Caco-2 (cell line): ENCODE measurements at regions not wholly inside any gene's neighbourhood (a gene's known extent, or its start where the extent isn't known, plus 50 kb on each side); places are given as distances from the start of the nearest gene placed in this dataset.

Source experiments
- BruUV-seq: library from RNA; stranded (reverse); fragments of 400-500 nt; replicated peaks from 2 replicates; lab custom pipeline; 2021; lab: Mats Ljungman, UMichigan
- CTCF ChIA-PET: fragments of 300-600 bp; sonication (Branson Sonifier 250); formaldehyde crosslinking; loops from one replicate; lab custom pipeline; 2022; ENCODE audit warnings: antibody characterized with exemption; lab: Charles Lee
- POLR2A ChIA-PET: fragments of 300-600 bp; sonication (Branson Sonifier 250); formaldehyde crosslinking; loops from one replicate; lab custom pipeline; 2022; ENCODE audit warnings: antibody characterized with exemption; lab: Charles Lee
- DNase-seq, 2 experiments: peaks; one replicate each; pipeline versions ENCODE4 v3.0.0 to v3.0.0-alpha.2; 2020 to 2022
- H3K27me3 ChIP-seq: replicated peaks from 2 replicates; pipeline ENCODE4 v1.6.0; 2011; ENCODE audit warnings: low read length; ENCODE audit not compliant: control insufficient read depth, insufficient read depth
- H3K36me3 ChIP-seq: 2 replicates; pipeline ENCODE4 v1.5.1; 2011; ENCODE audit warnings: low read length; ENCODE audit not compliant: control insufficient read depth, insufficient read depth
- H3K4me1 ChIP-seq: fragments of 250-450 bp; sonication (Bioruptor Pico); 2 replicates; pipeline ENCODE4 v1.5.1; 2020; ENCODE audit warnings: mild to moderate bottlenecking
- H3K4me3 ChIP-seq: 2 replicates; pipeline ENCODE4 v1.5.1; 2011; ENCODE audit warnings: low read depth, mild to moderate bottlenecking, control low read depth, low read length
- H3K9me3 ChIP-seq: fragments of 250-450 bp; sonication (Bioruptor Pico); 2 replicates; pipeline ENCODE4 v1.5.1; 2020; ENCODE audit warnings: mild to moderate bottlenecking, moderate library complexity
- H3K27ac Mint-ChIP-seq: one replicate; pipeline ENCODE4 v1.8.0; 2022; ENCODE audit warnings: mixed read lengths; ENCODE audit not compliant: unreplicated experiment
- H3K27me3 Mint-ChIP-seq: one replicate; pipeline ENCODE4 v1.8.0; 2022; ENCODE audit warnings: mixed read lengths; ENCODE audit not compliant: insufficient read depth, unreplicated experiment
- H3K36me3 Mint-ChIP-seq: one replicate; pipeline ENCODE4 v1.8.0; 2022; ENCODE audit warnings: mild to moderate bottlenecking, mixed read lengths; ENCODE audit not compliant: insufficient read depth, unreplicated experiment
- H3K4me1 Mint-ChIP-seq: one replicate; pipeline ENCODE4 v1.8.0; 2022; ENCODE audit warnings: low read depth, mixed read lengths; ENCODE audit not compliant: unreplicated experiment
- H3K4me3 Mint-ChIP-seq: one replicate; pipeline ENCODE4 v1.8.0; 2022; ENCODE audit warnings: mild to moderate bottlenecking, moderate library complexity, mixed read lengths; ENCODE audit not compliant: unreplicated experiment
- H3K9me3 Mint-ChIP-seq: one replicate; pipeline ENCODE4 v1.8.0; 2022; ENCODE audit warnings: mixed read lengths; ENCODE audit not compliant: unreplicated experiment
- intact Hi-C: fragments of 100-400 bp; cut with micrococcal nuclease; formaldehyde crosslinking; loops from one replicate; pipeline ENCODE4 v1.10.0; 2022; ENCODE audit not compliant: unreplicated experiment
- TF ChIP-seq, protein P1 (sequence below), 2 experiments: fragments of 200-600 bp in 1 of 2; IDR thresholded peaks; 1 replicate in 1 of 2; 2 replicates in 1 of 2; pipeline versions ENCODE4 v1.5.1 to v1.8.0; 2011 to 2022; ENCODE audit warnings: antibody characterized with exemption in 1 of 2, control low read depth in 1 of 2, inconsistent platforms in 1 of 2, low read depth in 1 of 2, low read length in 1 of 2, mild to moderate bottlenecking in 1 of 2, moderate library complexity in 1 of 2; ENCODE audit not compliant: insufficient read depth in 1 of 2, severe bottlenecking in 1 of 2, unreplicated experiment in 1 of 2

DNA sequence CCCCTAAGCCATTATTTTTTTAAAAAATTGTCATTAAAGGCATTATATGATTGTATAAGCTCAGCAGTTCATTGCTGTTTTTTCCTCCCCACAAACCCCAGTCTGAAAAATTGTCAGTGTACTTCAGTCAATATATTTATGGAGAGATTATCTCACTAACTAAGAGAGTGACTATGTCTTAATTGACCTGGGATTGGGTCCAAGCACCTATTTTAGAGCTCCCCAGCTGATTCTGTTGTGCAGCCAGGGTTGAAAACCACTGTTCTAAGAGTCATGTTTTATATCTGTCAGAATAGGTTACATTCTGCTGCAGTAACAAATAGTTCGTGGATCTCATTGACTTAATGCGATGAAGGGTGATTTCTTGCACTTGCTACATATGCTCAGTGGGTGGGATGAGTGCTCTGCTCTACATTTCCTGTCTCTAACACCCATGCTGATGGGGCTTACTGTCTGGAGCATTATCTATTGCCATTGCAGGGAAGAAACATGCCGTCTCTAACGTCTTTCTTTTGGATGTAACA, 171.2 kb upstream of the MPHOSPH6 start:
- CTCF ChIA-PET = interaction anchor here (1.0 to 1.4 kb wide), 2 partner anchors 78 to 398 kb away, joined by 3 to 4 read pairs; no protein-coding TSS in a partner anchor
- BruUV-seq = no TSS peak
- TF ChIP-seq, protein P1, sequence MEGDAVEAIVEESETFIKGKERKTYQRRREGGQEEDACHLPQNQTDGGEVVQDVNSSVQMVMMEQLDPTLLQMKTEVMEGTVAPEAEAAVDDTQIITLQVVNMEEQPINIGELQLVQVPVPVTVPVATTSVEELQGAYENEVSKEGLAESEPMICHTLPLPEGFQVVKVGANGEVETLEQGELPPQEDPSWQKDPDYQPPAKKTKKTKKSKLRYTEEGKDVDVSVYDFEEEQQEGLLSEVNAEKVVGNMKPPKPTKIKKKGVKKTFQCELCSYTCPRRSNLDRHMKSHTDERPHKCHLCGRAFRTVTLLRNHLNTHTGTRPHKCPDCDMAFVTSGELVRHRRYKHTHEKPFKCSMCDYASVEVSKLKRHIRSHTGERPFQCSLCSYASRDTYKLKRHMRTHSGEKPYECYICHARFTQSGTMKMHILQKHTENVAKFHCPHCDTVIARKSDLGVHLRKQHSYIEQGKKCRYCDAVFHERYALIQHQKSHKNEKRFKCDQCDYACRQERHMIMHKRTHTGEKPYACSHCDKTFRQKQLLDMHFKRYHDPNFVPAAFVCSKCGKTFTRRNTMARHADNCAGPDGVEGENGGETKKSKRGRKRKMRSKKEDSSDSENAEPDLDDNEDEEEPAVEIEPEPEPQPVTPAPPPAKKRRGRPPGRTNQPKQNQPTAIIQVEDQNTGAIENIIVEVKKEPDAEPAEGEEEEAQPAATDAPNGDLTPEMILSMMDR (IDR thresholded peaks at IDR 0.05; ENCODE audit: insufficient read depth in 1 of 2, low read depth in 1 of 2, low read length in 1 of 2, severe bottlenecking in 1 of 2, unreplicated experiment in 1 of 2) = no peak

DNA sequence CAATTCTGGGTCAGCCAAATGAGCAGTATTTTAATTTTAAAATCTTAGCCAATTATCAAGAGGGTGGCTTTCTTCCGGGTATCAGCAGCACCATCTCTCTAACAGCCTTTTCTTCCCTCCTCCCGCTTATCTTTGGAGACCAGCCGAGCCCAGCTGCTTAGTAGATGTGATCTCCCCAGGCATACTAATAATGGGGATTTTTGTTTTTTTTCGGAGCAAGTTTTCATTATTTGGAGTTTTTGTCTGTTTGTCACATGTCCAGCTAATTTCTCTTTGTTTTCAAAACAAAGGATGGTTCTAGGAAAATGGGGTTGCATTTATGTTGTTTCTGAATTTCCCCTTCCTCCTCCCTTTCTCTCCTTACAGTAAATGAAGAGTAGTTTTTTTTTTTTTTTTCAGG, 170.5 kb upstream of the MPHOSPH6 start:
- intact Hi-C loops = no loop called here
- TF ChIP-seq, protein P1 (IDR thresholded peaks at IDR 0.05; ENCODE audit: insufficient read depth in 1 of 2, low read depth in 1 of 2, low read length in 1 of 2, severe bottlenecking in 1 of 2, unreplicated experiment in 1 of 2) = no peak
- Histone ChIP-seq H3K9me3 (no peaks in the 10 kb centered on the region), H3K4me3 (no peak overlapping the region), H3K27me3 (no peaks in the 10 kb centered on the region; the same call in 1 of the 2 replicates), H3K36me3 (no peaks in the 10 kb centered on the region), H3K4me1 (no peaks in the 10 kb centered on the region)
- ChIA-PET POLR2A (no interaction called here), CTCF (no interaction called here)
- DNase-seq = no peak
- Mint-ChIP-seq H3K4me1 (no peaks in the 10 kb centered on the region), H3K27me3 (peaks cover 25% of the 10 kb centered on the region), H3K36me3 (no peaks in the 10 kb centered on the region), H3K4me3 (no peak overlapping the region), H3K9me3 (no peaks in the 10 kb centered on the region), H3K27ac (no peak overlapping the region)
- BruUV-seq = no TSS peak

More for the DNA sequence above, 171.2 kb upstream of the MPHOSPH6 start:
- no peak overlapping the region for H3K4me3 ChIP-seq
- POLR2A ChIA-PET = no interaction called here
- Mint-ChIP-seq H3K36me3 (no peaks in the 10 kb centered on the region), H3K27me3 (peaks cover 24% of the 10 kb centered on the region), H3K4me3 (no peak overlapping the region), H3K4me1 (no peaks in the 10 kb centered on the region), H3K9me3 (no peaks in the 10 kb centered on the region), H3K27ac (no peak overlapping the region)
- intact Hi-C loops = no loop called here
- no peaks in the 10 kb centered on the region; the same call in 1 of the 2 replicates for H3K27me3 ChIP-seq
- no peak for DNase-seq
- H3K36me3 ChIP-seq = no peaks in the 10 kb centered on the region
- no peaks in the 10 kb centered on the region for H3K4me1 ChIP-seq
- H3K9me3 ChIP-seq = no peaks in the 10 kb centered on the region

DNA sequence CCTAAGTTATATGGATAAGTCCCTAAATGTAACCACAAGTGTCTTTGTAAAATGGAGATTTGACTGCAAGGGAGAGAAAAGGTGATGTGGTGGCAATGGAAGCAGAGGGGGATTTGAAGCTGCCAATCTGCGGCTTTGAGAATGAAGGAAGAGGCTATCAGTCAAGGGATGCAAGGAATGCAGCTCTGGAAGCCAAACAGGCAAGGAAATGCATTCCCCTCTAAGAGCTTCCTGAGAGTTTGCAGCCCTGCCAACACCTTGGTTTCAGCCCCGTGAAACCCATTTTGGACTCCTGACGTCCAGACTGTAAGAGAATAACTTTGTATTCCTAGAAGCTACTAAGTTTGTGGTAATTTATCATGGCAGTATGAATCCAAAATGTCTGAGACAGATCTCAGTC, 167.3 kb upstream of the MPHOSPH6 start:
- ChIA-PET POLR2A (no interaction called here), CTCF (no interaction called here)
- Mint-ChIP-seq H3K27ac (no peak overlapping the region), H3K4me3 (no peak overlapping the region), H3K27me3 (peaks cover 23% of the 10 kb centered on the region), H3K4me1 (no peaks in the 10 kb centered on the region), H3K36me3 (no peaks in the 10 kb centered on the region), H3K9me3 (no peaks in the 10 kb centered on the region)
- no peaks in the 10 kb centered on the region for H3K9me3 ChIP-seq
- no peak for DNase-seq
- H3K36me3 ChIP-seq = no peaks in the 10 kb centered on the region
- BruUV-seq = no TSS peak
- no peaks in the 10 kb centered on the region; the same call in 1 of the 2 replicates for H3K27me3 ChIP-seq
- no peaks in the 10 kb centered on the region for H3K4me1 ChIP-seq
- no peak overlapping the region for H3K4me3 ChIP-seq
- intact Hi-C loops = no loop called here
- TF ChIP-seq, protein P1 (IDR thresholded peaks at IDR 0.05; ENCODE audit: insufficient read depth in 1 of 2, low read depth in 1 of 2, low read length in 1 of 2, severe bottlenecking in 1 of 2, unreplicated experiment in 1 of 2) = no peak
